ENCODE measurements at regions not wholly inside any gene's neighbourhood (a gene's known extent, or its start where the extent isn't known, plus 50 kb on each side); places are given as distances from the start of the nearest gene placed in this dataset.

- TF ChIP-seq TARDBP (IDR thresholded peaks at IDR 0.05): no peak
- TF ChIP-seq FOXK2 (IDR thresholded peaks at IDR 0.05): no peak
- TF ChIP-seq SUZ12 (IDR thresholded peaks at IDR 0.05): no peak
- TF ChIP-seq ELF4 (IDR thresholded peaks at IDR 0.05): no peak
- no peak for TF ChIP-seq BHLHE40 (IDR thresholded peaks at IDR 0.05; ENCODE audit: borderline replicate concordance)
- TF ChIP-seq ZNF384 (IDR thresholded peaks at IDR 0.05): no peak
These were observed 471.1 kb upstream of the MPDZ start for GRCh38 chr9:13750639-13751038.

Measured in HEK293T (cell line).